Peyer's patch (tissue), 4 donors: ENCODE measurements at regions not wholly inside any gene's neighbourhood (a gene's known extent, or its start where the extent isn't known, plus 50 kb on each side); places are given as distances from the start of the nearest gene placed in this dataset.

Source experiments
- CTCF ChIP-seq, 6 experiments: fragments of 450-650 bp in 4 of 6; fragments of 200-600 bp in 2 of 6; sonication (generic) in 1 of 6; IDR thresholded peaks; one replicate each; pipeline ENCODE4 v1.5.1; 2017 to 2019; ENCODE audit warnings: antibody characterized with exemption in 6 of 6, mild to moderate bottlenecking in 3 of 6, moderate library complexity in 1 of 6
- POLR2A ChIP-seq, 2 donors: fragments of 450-650 bp; IDR thresholded peaks; one replicate each; pipeline ENCODE4 v1.5.1; 2017; ENCODE audit warnings: antibody characterized with exemption in 2 of 2, mild to moderate bottlenecking in 2 of 2, moderate library complexity in 2 of 2

GRCh38 chr2:19545507-19545906, 187.1 kb upstream of the OSR1 start:
- TF ChIP-seq CTCF (IDR thresholded peaks at IDR 0.05): no peak
- no peak for TF ChIP-seq POLR2A (IDR thresholded peaks at IDR 0.05)
